IPS DF 6.9 (cell line): ENCODE measurements at regions not wholly inside any gene's neighbourhood (a gene's known extent, or its start where the extent isn't known, plus 50 kb on each side); places are given as distances from the start of the nearest gene placed in this dataset.

Experiments
- DNase-seq: peaks from one replicate; pipeline ENCODE4 v3.0.0-alpha.2; 2013; ENCODE audit warnings: low read depth, low spot score
- H3K27ac ChIP-seq: one replicate; pipeline ENCODE4 v1.5.1; 2013; ENCODE audit warnings: low read length, control low read depth
- H3K27me3 ChIP-seq: 2 replicates; pipeline ENCODE4 v1.6.1; 2013; ENCODE audit warnings: mild to moderate bottlenecking, low read length; ENCODE audit not compliant: control insufficient read depth, insufficient read depth
- H3K36me3 ChIP-seq: 2 replicates; pipeline ENCODE4 v1.6.1; 2013; ENCODE audit warnings: low read length; ENCODE audit not compliant: control insufficient read depth, insufficient read depth
- H3K4me1 ChIP-seq: 2 replicates; pipeline ENCODE4 v1.6.1; 2013; ENCODE audit warnings: low read length; ENCODE audit not compliant: control insufficient read depth, insufficient read depth
- H3K4me3 ChIP-seq: 2 replicates; pipeline ENCODE4 v1.5.1; 2013; ENCODE audit warnings: mild to moderate bottlenecking, low read length
- H3K9me3 ChIP-seq: 2 replicates; pipeline ENCODE4 v1.6.1; 2013; ENCODE audit warnings: low read length, inconsistent platforms; ENCODE audit not compliant: control insufficient read depth, insufficient read depth
- WGBS: extraction: QIAGEN DNeasy Blood & Tissue Kit; methylation state at CpG from one replicate; pipeline ENCODE4 v1.1.7; 2013; ENCODE audit warnings: mixed read lengths, missing lambda C conversion rate; ENCODE audit not compliant: insufficient read length, insufficient coverage; 5-methylcytosine and 5-hydroxymethylcytosine counted together

DNA sequence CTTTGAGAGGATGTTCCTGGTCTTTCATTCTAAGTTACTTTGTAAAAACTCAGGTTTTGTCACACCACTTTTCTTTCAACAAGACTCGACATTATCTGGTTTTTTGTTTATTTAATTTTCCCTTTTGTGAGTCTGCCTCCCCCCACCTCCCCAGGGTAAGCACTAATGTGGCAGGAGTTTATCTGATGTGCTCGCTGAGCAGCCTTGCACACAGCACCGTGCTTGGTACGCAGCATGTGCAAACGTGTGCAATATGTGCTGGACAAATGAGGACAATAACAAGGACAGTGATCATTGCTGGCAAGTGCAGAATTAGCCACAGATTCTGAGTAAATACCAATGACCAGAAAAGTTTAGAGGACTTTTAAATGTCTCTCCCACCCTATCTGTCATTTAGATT, 391.4 kb downstream of the IRS2 start:
- no peak for DNase-seq
- no peaks in the 10 kb centered on the region for H3K27me3 ChIP-seq
- H3K9me3 ChIP-seq = no peaks in the 10 kb centered on the region
- H3K4me3 ChIP-seq = no peak overlapping the region
- H3K36me3 ChIP-seq = no peaks in the 10 kb centered on the region
- no peaks in the 10 kb centered on the region for H3K4me1 ChIP-seq
- no CpG with 5 or more reads among the region's 5 CpGs for WGBS
- no peak overlapping the region for H3K27ac ChIP-seq

- no CpG with 5 or more reads among the region's 8 CpGs for WGBS
- H3K27ac ChIP-seq = no peak overlapping the region
- no peaks in the 10 kb centered on the region for H3K4me1 ChIP-seq
- no peak for DNase-seq
- no peaks in the 10 kb centered on the region for H3K27me3 ChIP-seq
- H3K4me3 ChIP-seq = no peak overlapping the region
- H3K36me3 ChIP-seq = no peaks in the 10 kb centered on the region
- no peaks in the 10 kb centered on the region for H3K9me3 ChIP-seq
Measured at GRCh38 chr13:109394311-109394988, 391.9 kb downstream of the IRS2 start.

DNA sequence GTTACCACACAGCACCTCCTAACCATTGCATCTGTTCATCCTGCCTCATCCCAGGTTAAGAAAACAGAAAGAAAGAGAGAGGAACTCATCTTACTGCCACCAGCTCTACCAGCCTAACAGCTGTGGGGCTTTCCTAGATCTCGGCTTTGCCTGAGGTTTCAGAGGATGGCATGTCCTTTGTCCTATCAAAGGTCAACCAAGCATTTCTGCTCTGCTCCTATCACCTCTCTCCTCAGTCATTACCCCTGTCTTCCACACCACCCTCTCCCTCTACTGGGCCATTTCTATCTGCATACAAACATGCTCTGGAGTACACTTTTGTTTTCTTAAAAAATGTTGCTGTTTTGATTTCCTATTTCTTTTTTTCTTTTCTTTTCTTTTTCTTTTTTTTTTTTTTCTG, 393.3 kb downstream of the IRS2 start:
- H3K27ac ChIP-seq = no peak overlapping the region
- H3K9me3 ChIP-seq = no peaks in the 10 kb centered on the region
- H3K27me3 ChIP-seq = no peaks in the 10 kb centered on the region
- H3K36me3 ChIP-seq = no peaks in the 10 kb centered on the region
- H3K4me3 ChIP-seq = no peak overlapping the region
- no CpG with 5 or more reads among the region's 1 CpG for WGBS
- H3K4me1 ChIP-seq = no peaks in the 10 kb centered on the region
- DNase-seq = no peak

GRCh38 chr13:109390391-109390790, 396.0 kb downstream of the IRS2 start:
- DNase-seq = no peak
- Histone ChIP-seq H3K27ac (no peak overlapping the region), H3K27me3 (no peaks in the 10 kb centered on the region), H3K36me3 (no peaks in the 10 kb centered on the region), H3K4me1 (no peaks in the 10 kb centered on the region), H3K9me3 (no peaks in the 10 kb centered on the region), H3K4me3 (no peak overlapping the region)
- 100% methylated on average over 1 of the region's 2 CpGs for WGBS

DNA sequence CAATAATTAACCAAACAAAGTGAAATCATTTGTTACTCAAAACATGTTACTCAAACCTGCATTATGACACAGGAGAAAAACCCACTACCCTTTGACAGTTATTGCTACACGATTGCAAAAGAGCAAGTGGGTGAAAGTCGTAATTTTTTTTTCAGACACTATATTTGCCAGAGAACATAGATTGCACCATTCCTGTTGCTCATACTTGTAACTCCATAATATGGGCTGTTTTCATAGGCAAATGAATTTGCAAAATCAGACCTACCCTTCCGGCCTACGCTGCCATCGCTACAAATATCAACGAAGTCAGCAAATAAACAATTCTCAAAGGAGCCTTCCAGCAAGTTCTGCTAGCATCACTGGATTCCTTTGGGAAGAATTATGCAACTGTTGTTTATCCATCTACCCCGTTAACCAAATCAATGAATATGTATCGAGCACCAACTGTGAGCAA, 396.5 kb downstream of the IRS2 start:
- H3K36me3 ChIP-seq = no peaks in the 10 kb centered on the region
- no peaks in the 10 kb centered on the region for H3K27me3 ChIP-seq
- no peak overlapping the region for H3K27ac ChIP-seq
- H3K4me3 ChIP-seq = no peak overlapping the region
- no CpG with 5 or more reads among the region's 8 CpGs for WGBS
- no peaks in the 10 kb centered on the region for H3K4me1 ChIP-seq
- H3K9me3 ChIP-seq = no peaks in the 10 kb centered on the region
- no peak for DNase-seq

DNA sequence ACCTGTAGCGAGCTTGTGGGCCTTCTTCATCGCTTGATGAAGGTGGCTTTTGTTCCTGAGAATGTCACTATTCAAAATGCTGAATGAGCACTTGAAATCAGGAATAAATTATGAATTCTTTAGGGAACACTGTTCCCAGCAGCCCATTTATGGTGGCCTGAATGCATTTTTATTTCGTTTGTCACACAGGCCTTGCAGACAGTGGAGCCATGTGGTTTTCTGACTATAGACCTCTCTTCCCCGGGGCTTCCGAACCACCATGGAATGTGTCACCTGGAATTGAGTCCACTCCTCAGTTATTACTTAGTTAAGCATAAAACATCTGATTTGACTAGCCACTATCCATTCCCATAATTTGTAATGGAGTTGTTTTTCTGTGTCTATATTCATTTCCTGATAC, 396.9 kb downstream of the IRS2 start:
- no peaks in the 10 kb centered on the region for H3K36me3 ChIP-seq
- no peaks in the 10 kb centered on the region for H3K4me1 ChIP-seq
- H3K4me3 ChIP-seq = no peak overlapping the region
- no peak for DNase-seq
- H3K27ac ChIP-seq = no peak overlapping the region
- no CpG with 5 or more reads among the region's 5 CpGs for WGBS
- H3K27me3 ChIP-seq = no peaks in the 10 kb centered on the region
- no peaks in the 10 kb centered on the region for H3K9me3 ChIP-seq

GRCh38 chr13:109387471-109387870, 398.9 kb downstream of the IRS2 start:
- no peaks in the 10 kb centered on the region for H3K27me3 ChIP-seq
- H3K4me1 ChIP-seq = no peaks in the 10 kb centered on the region
- DNase-seq = no peak
- no peaks in the 10 kb centered on the region for H3K9me3 ChIP-seq
- no peak overlapping the region for H3K27ac ChIP-seq
- no CpG with 5 or more reads among the region's 7 CpGs for whole genome bisulfite sequencing
- H3K4me3 ChIP-seq = no peak overlapping the region
- H3K36me3 ChIP-seq = no peaks in the 10 kb centered on the region

DNA sequence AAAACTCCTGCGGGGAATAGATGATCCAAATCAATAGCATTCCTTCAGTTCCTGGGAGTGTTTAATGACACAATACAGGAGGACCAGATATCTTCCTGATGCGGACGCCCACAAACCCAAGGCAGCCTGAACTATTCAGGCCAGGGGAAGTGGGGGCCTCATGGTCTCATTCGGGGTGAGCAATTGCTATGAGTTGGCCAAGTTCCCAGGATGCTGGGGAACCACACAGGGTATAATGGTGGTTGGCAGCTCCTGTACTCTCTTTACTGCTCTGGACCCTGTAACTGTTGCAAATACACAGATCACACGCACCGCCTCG, 401.2 kb downstream of the IRS2 start:
- Histone ChIP-seq H3K36me3 (no peaks in the 10 kb centered on the region), H3K4me1 (no peaks in the 10 kb centered on the region), H3K4me3 (no peak overlapping the region), H3K9me3 (no peaks in the 10 kb centered on the region), H3K27ac (no peak overlapping the region), H3K27me3 (no peaks in the 10 kb centered on the region)
- no peak for DNase-seq
- no CpG with 5 or more reads among the region's 7 CpGs for WGBS

DNA sequence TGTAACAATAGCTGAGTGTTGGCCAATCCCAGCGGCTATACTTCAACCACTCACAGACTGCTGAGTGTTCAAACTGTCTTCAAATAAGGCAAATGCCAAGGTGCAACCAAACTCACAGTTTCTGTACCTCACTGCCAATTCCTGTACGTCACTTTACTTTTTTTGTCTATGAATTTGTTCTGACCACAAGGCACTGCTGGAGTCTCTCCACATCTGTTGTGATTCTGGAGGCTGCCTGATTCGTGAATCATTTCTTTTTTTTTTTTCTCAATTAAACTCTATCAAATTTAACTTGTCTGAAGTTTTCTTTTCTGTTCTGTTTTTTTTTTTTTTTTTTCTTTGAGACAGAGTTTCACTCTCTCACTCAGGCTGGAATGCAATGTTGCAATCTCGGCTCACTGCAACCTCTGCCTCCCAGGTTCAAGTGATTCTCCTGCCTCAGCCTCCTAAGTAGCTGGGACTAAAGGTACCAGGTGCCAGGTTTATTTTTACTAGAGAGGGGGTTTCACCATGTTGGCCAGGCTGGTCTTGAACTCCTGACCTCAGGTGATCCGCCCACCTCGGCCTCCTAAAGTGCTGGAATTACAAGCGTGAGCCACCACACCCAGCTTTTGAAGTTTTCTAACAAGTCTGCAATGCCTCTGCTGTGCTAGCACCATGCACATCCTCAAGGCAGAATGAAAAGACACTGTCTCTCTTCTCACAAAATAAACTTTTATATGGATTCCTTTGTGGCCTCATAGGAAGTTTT, 401.7 kb downstream of the IRS2 start:
- no peak for DNase-seq
- no peaks in the 10 kb centered on the region for H3K4me1 ChIP-seq
- no peak overlapping the region for H3K27ac ChIP-seq
- no peaks in the 10 kb centered on the region for H3K36me3 ChIP-seq
- no peaks in the 10 kb centered on the region for H3K9me3 ChIP-seq
- H3K27me3 ChIP-seq = no peaks in the 10 kb centered on the region
- no peak overlapping the region for H3K4me3 ChIP-seq
- no CpG with 5 or more reads among the region's 7 CpGs for WGBS

DNA sequence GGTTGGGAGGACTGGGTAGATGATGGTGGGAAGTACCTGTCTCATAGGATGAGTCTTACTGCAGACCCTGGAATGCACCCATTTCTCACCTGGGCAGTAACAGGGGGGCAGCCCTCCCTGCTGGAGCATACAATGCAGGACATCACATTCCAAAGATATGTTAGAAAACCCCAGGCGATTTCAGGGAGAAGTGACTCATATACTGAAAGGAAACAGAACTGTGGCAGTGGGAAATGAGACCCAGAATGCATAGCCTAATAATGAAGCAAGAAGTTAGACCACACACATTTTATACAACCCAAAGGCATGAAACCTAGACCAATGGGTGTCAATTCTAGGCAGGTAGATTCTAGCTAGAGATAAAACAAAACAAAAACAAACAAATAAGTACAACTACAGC, 402.7 kb downstream of the IRS2 start:
- DNase-seq = no peak
- H3K27ac ChIP-seq = no peak overlapping the region
- H3K9me3 ChIP-seq = no peaks in the 10 kb centered on the region
- no peaks in the 10 kb centered on the region for H3K36me3 ChIP-seq
- no CpG with 5 or more reads among the region's 1 CpG for WGBS
- H3K4me3 ChIP-seq = no peak overlapping the region
- H3K27me3 ChIP-seq = no peaks in the 10 kb centered on the region
- H3K4me1 ChIP-seq = no peaks in the 10 kb centered on the region
